Esophagus muscularis mucosa (tissue), 3 donors: ENCODE measurements at regions not wholly inside any gene's neighbourhood (a gene's known extent, or its start where the extent isn't known, plus 50 kb on each side); places are given as distances from the start of the nearest gene placed in this dataset.

Experiments
- POLR2AphosphoS5 ChIP-seq, 2 donors: sonication (generic); formaldehyde crosslinking; IDR thresholded peaks; one replicate each; pipeline ENCODE4 v1.6.1; 2017; ENCODE audit warnings: antibody characterized with exemption in 2 of 2
- TF ChIP-seq, protein P1 (sequence below), 3 experiments: fragments of 200-600 bp in 2 of 3; fragments of 450-650 bp in 1 of 3; sonication (generic) in 2 of 3; IDR thresholded peaks; one replicate each; pipeline ENCODE4 v1.5.1; 2017 to 2019; ENCODE audit warnings: antibody characterized with exemption in 3 of 3, mild to moderate bottlenecking in 2 of 3, moderate library complexity in 1 of 3

DNA sequence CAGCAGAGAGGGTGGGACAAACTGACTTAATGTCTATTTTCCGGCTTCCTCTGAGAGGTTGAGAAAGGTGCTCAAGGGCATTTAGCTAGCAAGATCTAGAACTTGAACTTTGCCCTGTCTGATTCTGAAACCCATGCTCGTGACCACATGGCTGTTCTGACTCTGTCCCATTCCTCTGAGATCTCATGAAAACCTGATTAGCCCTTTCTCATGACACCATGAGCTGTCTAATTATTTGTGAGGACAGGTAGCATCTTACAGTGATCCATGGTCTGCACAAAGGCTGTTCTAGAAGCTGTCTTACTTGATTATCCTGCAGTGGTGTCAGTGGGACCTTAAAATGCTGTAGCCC lies 89.6 kb upstream of the TOX2 start:
- TF ChIP-seq, protein P1, sequence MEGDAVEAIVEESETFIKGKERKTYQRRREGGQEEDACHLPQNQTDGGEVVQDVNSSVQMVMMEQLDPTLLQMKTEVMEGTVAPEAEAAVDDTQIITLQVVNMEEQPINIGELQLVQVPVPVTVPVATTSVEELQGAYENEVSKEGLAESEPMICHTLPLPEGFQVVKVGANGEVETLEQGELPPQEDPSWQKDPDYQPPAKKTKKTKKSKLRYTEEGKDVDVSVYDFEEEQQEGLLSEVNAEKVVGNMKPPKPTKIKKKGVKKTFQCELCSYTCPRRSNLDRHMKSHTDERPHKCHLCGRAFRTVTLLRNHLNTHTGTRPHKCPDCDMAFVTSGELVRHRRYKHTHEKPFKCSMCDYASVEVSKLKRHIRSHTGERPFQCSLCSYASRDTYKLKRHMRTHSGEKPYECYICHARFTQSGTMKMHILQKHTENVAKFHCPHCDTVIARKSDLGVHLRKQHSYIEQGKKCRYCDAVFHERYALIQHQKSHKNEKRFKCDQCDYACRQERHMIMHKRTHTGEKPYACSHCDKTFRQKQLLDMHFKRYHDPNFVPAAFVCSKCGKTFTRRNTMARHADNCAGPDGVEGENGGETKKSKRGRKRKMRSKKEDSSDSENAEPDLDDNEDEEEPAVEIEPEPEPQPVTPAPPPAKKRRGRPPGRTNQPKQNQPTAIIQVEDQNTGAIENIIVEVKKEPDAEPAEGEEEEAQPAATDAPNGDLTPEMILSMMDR (IDR thresholded peaks at IDR 0.05) = no peak
- TF ChIP-seq POLR2AphosphoS5 (IDR thresholded peaks at IDR 0.05) = no peak
